ENCODE measurements at regions not wholly inside any gene's neighbourhood (a gene's known extent, or its start where the extent isn't known, plus 50 kb on each side); places are given as distances from the start of the nearest gene placed in this dataset.
A peak's percentile ranks its signal among the peaks of the same experiment; 100 is the strongest.

GRCh38 chr4:35972814-35973213 is 271.5 kb downstream of the ARAP2 start:
- Mint-ChIP-seq H3K27ac (no peak overlapping the region), H3K4me3 (no peak overlapping the region), H3K36me3 (no peaks in the 10 kb centered on the region), H3K4me1 (peaks cover 0 to 1% (median 0%) of the 10 kb centered on the region in 4 donors), H3K27me3 (peaks cover 0 to 2% of the 10 kb centered on the region in 2 donors), H3K9me3 (peaks cover 0 to 2% (median 0%) of the 10 kb centered on the region in 8 donors)
- POLR2A ChIA-PET (ENCODE audit: partially characterized antibody): no interaction called here
- Histone ChIP-seq H3K36me3 (ENCODE audit: insufficient read depth, low read length) (no peaks in the 10 kb centered on the region), H3K4me1 (ENCODE audit: insufficient read depth, low read length) (no peaks in the 10 kb centered on the region), H3K27me3 (ENCODE audit: insufficient read depth, low read length) (no peaks in the 10 kb centered on the region), H3K9me3 (ENCODE audit: control insufficient read depth in 1 of 2, low read length in 2 of 2) (no peaks in the 10 kb centered on the region), H3K4me3 (ENCODE audit: low read length in 2 of 2) (no peak overlapping the region), H3K27ac (ENCODE audit: low read depth, low read length) (no peak overlapping the region)
- intact Hi-C loops (cut with micrococcal nuclease): no loop called here
- no peak for DNase-seq
- CTCF ChIA-PET (ENCODE audit: partially characterized antibody): no interaction called here

- peaks cover 0 to 4% (median 0%) of the 10 kb centered on the region in 8 donors for H3K9me3 Mint-ChIP-seq
- H3K4me1 ChIP-seq (ENCODE audit: insufficient read depth, low read length): no peaks in the 10 kb centered on the region
- H3K27me3 ChIP-seq (ENCODE audit: insufficient read depth, low read length): no peaks in the 10 kb centered on the region
- no peak for DNase-seq
- intact Hi-C loops (cut with micrococcal nuclease): no loop called here
- no peak overlapping the region for H3K27ac Mint-ChIP-seq
- H3K4me3 ChIP-seq (ENCODE audit: low read length in 2 of 2): no peak overlapping the region
- peaks cover 0 to 3% of the 10 kb centered on the region in 2 donors for H3K27me3 Mint-ChIP-seq
- no peak overlapping the region for H3K27ac ChIP-seq (ENCODE audit: low read depth, low read length)
- no peaks in the 10 kb centered on the region for H3K36me3 ChIP-seq (ENCODE audit: insufficient read depth, low read length)
- H3K4me1 Mint-ChIP-seq: no peaks in the 10 kb centered on the region
- no peaks in the 10 kb centered on the region for H3K9me3 ChIP-seq (ENCODE audit: control insufficient read depth in 1 of 2, low read length in 2 of 2)
- ChIA-PET POLR2A (ENCODE audit: partially characterized antibody) (no interaction called here), CTCF (ENCODE audit: partially characterized antibody) (no interaction called here)
- H3K4me3 Mint-ChIP-seq: no peak overlapping the region
- H3K36me3 Mint-ChIP-seq: peaks cover 0 to 4% of the 10 kb centered on the region in 2 donors
Measured at GRCh38 chr4:35975617-35976355, 268.5 kb downstream of the ARAP2 start.

- POLR2A ChIA-PET (ENCODE audit: partially characterized antibody): no interaction called here
- no peak for DNase-seq
- no peaks in the 10 kb centered on the region for H3K27me3 ChIP-seq (ENCODE audit: insufficient read depth, low read length)
Measured at GRCh38 chr4:35978551-35978950, 265.8 kb downstream of the ARAP2 start.

GRCh38 chr4:35982318-35982717 is 262.0 kb downstream of the ARAP2 start:
- no peaks in the 10 kb centered on the region for H3K9me3 ChIP-seq (ENCODE audit: control insufficient read depth in 1 of 2, low read length in 2 of 2)
- no peaks in the 10 kb centered on the region for H3K27me3 ChIP-seq (ENCODE audit: insufficient read depth, low read length)
- Mint-ChIP-seq H3K27me3 (peaks cover 0 to 3% of the 10 kb centered on the region in 2 donors), H3K27ac (no peak overlapping the region), H3K4me1 (peaks cover 0 to 12% (median 5%) of the 10 kb centered on the region in 4 donors), H3K36me3 (peaks cover 0 to 25% of the 10 kb centered on the region in 2 donors), H3K4me3 (no peak overlapping the region), H3K9me3 (peaks cover 0 to 11% (median 7%) of the 10 kb centered on the region in 8 donors)
- intact Hi-C loops (cut with micrococcal nuclease): no loop called here
- no peak overlapping the region for H3K27ac ChIP-seq (ENCODE audit: low read depth, low read length)
- H3K4me1 ChIP-seq (ENCODE audit: insufficient read depth, low read length): no peaks in the 10 kb centered on the region
- ChIA-PET POLR2A (ENCODE audit: partially characterized antibody) (no interaction called here), CTCF (ENCODE audit: partially characterized antibody) (no interaction called here)
- no peaks in the 10 kb centered on the region for H3K36me3 ChIP-seq (ENCODE audit: insufficient read depth, low read length)
- H3K4me3 ChIP-seq (ENCODE audit: low read length in 2 of 2): no peak overlapping the region
- DNase-seq: no peak

More at GRCh38 chr4:35978551-35978950, 265.8 kb downstream of the ARAP2 start:
- H3K4me3 ChIP-seq (ENCODE audit: low read length in 2 of 2): no peak overlapping the region
- H3K4me1 ChIP-seq (ENCODE audit: insufficient read depth, low read length): no peaks in the 10 kb centered on the region
- H3K27ac ChIP-seq (ENCODE audit: low read depth, low read length): no peak overlapping the region
- H3K36me3 ChIP-seq (ENCODE audit: insufficient read depth, low read length): no peaks in the 10 kb centered on the region
- intact Hi-C loops (cut with micrococcal nuclease): no loop called here
- Mint-ChIP-seq H3K4me1 (peaks cover 0 to 6% (median 0%) of the 10 kb centered on the region in 4 donors), H3K9me3 (peaks cover 0 to 4% (median 1%) of the 10 kb centered on the region in 8 donors), H3K27ac (no peak overlapping the region), H3K27me3 (peaks cover 0 to 3% of the 10 kb centered on the region in 2 donors), H3K4me3 (no peak overlapping the region), H3K36me3 (peaks cover 0 to 15% of the 10 kb centered on the region in 2 donors)
- CTCF ChIA-PET (ENCODE audit: partially characterized antibody): no interaction called here
- H3K9me3 ChIP-seq (ENCODE audit: control insufficient read depth in 1 of 2, low read length in 2 of 2): no peaks in the 10 kb centered on the region

- Mint-ChIP-seq H3K4me1 (peaks cover 0 to 12% (median 4%) of the 10 kb centered on the region in 4 donors), H3K4me3 (no peak overlapping the region), H3K36me3 (peaks cover 0 to 18% of the 10 kb centered on the region in 2 donors), H3K27ac (no peak overlapping the region), H3K27me3 (no peaks in the 10 kb centered on the region), H3K9me3 (peaks cover 0 to 18% (median 5%) of the 10 kb centered on the region in 8 donors)
- Histone ChIP-seq H3K27ac (ENCODE audit: low read depth, low read length) (no peak overlapping the region), H3K4me1 (ENCODE audit: insufficient read depth, low read length) (no peaks in the 10 kb centered on the region), H3K9me3 (ENCODE audit: control insufficient read depth in 1 of 2, low read length in 2 of 2) (no peaks in the 10 kb centered on the region), H3K27me3 (ENCODE audit: insufficient read depth, low read length) (no peaks in the 10 kb centered on the region), H3K36me3 (ENCODE audit: insufficient read depth, low read length) (no peaks in the 10 kb centered on the region), H3K4me3 (ENCODE audit: low read length in 2 of 2) (no peak overlapping the region)
- no peak for DNase-seq
- CTCF ChIA-PET (ENCODE audit: partially characterized antibody): no interaction called here
- POLR2A ChIA-PET (ENCODE audit: partially characterized antibody): no interaction called here
- intact Hi-C loops (cut with micrococcal nuclease): no loop called here
Measured at GRCh38 chr4:35986537-35986936, 257.8 kb downstream of the ARAP2 start.

GRCh38 chr4:35993606-35994005 is 250.7 kb downstream of the ARAP2 start:
- H3K36me3 Mint-ChIP-seq: no peaks in the 10 kb centered on the region
- POLR2A ChIA-PET (ENCODE audit: partially characterized antibody): no interaction called here
- intact Hi-C loops (cut with micrococcal nuclease): no loop called here
- H3K9me3 Mint-ChIP-seq: peaks cover 0 to 2% (median 0%) of the 10 kb centered on the region in 8 donors
- DNase-seq: no peak
- H3K4me1 Mint-ChIP-seq: no peaks in the 10 kb centered on the region
- Histone ChIP-seq H3K4me3 (ENCODE audit: low read length in 2 of 2) (no peak overlapping the region), H3K4me1 (ENCODE audit: insufficient read depth, low read length) (no peaks in the 10 kb centered on the region), H3K36me3 (ENCODE audit: insufficient read depth, low read length) (no peaks in the 10 kb centered on the region), H3K27ac (ENCODE audit: low read depth, low read length) (no peak overlapping the region), H3K9me3 (ENCODE audit: control insufficient read depth in 1 of 2, low read length in 2 of 2) (no peaks in the 10 kb centered on the region), H3K27me3 (ENCODE audit: insufficient read depth, low read length) (no peaks in the 10 kb centered on the region)
- no peak overlapping the region for H3K4me3 Mint-ChIP-seq
- CTCF ChIA-PET (ENCODE audit: partially characterized antibody): no interaction called here
- H3K27me3 Mint-ChIP-seq: no peaks in the 10 kb centered on the region
- no peak overlapping the region for H3K27ac Mint-ChIP-seq

GRCh38 chr4:36000941-36001557 is 243.3 kb downstream of the ARAP2 start:
- Histone ChIP-seq H3K4me3 (ENCODE audit: low read length in 2 of 2) (no peak overlapping the region), H3K4me1 (ENCODE audit: insufficient read depth, low read length) (no peaks in the 10 kb centered on the region), H3K9me3 (ENCODE audit: control insufficient read depth in 1 of 2, low read length in 2 of 2) (no peaks in the 10 kb centered on the region), H3K27me3 (ENCODE audit: insufficient read depth, low read length) (no peaks in the 10 kb centered on the region), H3K36me3 (ENCODE audit: insufficient read depth, low read length) (no peaks in the 10 kb centered on the region), H3K27ac (ENCODE audit: low read depth, low read length) (no peak overlapping the region)
- Mint-ChIP-seq H3K9me3 (peaks cover 0 to 7% (median 4%) of the 10 kb centered on the region in 8 donors), H3K27ac (peak overlapping the region in 1 of 7 donors; percentile 5), H3K36me3 (peaks cover 10 to 22% of the 10 kb centered on the region in 2 donors), H3K27me3 (no peaks in the 10 kb centered on the region), H3K4me1 (no peaks in the 10 kb centered on the region), H3K4me3 (no peak overlapping the region)
- POLR2A ChIA-PET (ENCODE audit: partially characterized antibody): no interaction called here
- intact Hi-C loops (cut with micrococcal nuclease): no loop called here
- CTCF ChIA-PET (ENCODE audit: partially characterized antibody): no interaction called here
- DNase-seq: no peak
